AG04450 (cell line): ENCODE measurements at regions not wholly inside any gene's neighbourhood (a gene's known extent, or its start where the extent isn't known, plus 50 kb on each side); places are given as distances from the start of the nearest gene placed in this dataset.

ENCODE experiments used
- CTCF ChIA-PET: fragments of 300-600, 350-600 bp; formaldehyde crosslinking; extraction: SDS; loops from one replicate; lab custom pipeline; 2022; ENCODE audit warnings: antibody characterized with exemption, inconsistent platforms; lab: Charles Lee
- POLR2A ChIA-PET: fragments of 350-600 bp; formaldehyde crosslinking; extraction: SDS; loops from one replicate; lab custom pipeline; 2021; ENCODE audit warnings: antibody characterized with exemption, inconsistent platforms; lab: Yijun Ruan, JAX
- DNase-seq: peaks from one replicate; pipeline ENCODE4 v3.0.0-alpha.2; 2011; ENCODE audit warnings: low read depth, low spot score
- H3K27ac ChIP-seq: one replicate; pipeline ENCODE4 v1.5.1; 2012; ENCODE audit warnings: low read depth, low read length, control low read depth
- H3K27me3 ChIP-seq: one replicate; pipeline ENCODE4 v1.6.0; 2012; ENCODE audit warnings: low read length; ENCODE audit not compliant: control insufficient read depth, insufficient read depth
- H3K4me3 ChIP-seq: 2 replicates; pipeline ENCODE4 v1.5.1; 2011; ENCODE audit warnings: mild to moderate bottlenecking, low read depth, low read length, control low read depth
- H3K9me3 ChIP-seq: 2 replicates; pipeline ENCODE4 v1.5.1; 2012; ENCODE audit warnings: low read length; ENCODE audit not compliant: control insufficient read depth, insufficient read depth
- TF ChIP-seq, protein P1 (sequence below): IDR thresholded peaks from 2 replicates; pipeline ENCODE4 v1.5.1; 2011; ENCODE audit warnings: low read depth, low read length, control low read depth, inconsistent platforms

- Histone ChIP-seq H3K4me3 (no peak overlapping the region), H3K27ac (peak overlapping the region; percentile 60), H3K9me3 (peaks cover 7% of the 10 kb centered on the region), H3K27me3 (no peaks in the 10 kb centered on the region)
- no peak for DNase-seq
- POLR2A ChIA-PET, result interaction anchor here (1.0 to 2.3 kb wide), 5 partner anchors 17 to 318 kb away, joined by 3 to 28 read pairs (median 3); no protein-coding TSS in a partner anchor
- TF ChIP-seq, protein P1, sequence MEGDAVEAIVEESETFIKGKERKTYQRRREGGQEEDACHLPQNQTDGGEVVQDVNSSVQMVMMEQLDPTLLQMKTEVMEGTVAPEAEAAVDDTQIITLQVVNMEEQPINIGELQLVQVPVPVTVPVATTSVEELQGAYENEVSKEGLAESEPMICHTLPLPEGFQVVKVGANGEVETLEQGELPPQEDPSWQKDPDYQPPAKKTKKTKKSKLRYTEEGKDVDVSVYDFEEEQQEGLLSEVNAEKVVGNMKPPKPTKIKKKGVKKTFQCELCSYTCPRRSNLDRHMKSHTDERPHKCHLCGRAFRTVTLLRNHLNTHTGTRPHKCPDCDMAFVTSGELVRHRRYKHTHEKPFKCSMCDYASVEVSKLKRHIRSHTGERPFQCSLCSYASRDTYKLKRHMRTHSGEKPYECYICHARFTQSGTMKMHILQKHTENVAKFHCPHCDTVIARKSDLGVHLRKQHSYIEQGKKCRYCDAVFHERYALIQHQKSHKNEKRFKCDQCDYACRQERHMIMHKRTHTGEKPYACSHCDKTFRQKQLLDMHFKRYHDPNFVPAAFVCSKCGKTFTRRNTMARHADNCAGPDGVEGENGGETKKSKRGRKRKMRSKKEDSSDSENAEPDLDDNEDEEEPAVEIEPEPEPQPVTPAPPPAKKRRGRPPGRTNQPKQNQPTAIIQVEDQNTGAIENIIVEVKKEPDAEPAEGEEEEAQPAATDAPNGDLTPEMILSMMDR, result no peak
- CTCF ChIA-PET, result interaction anchor here (0.8 to 2.5 kb wide), 11 partner anchors 13 to 361 kb away, joined by 3 to 26 read pairs (median 6); no protein-coding TSS in a partner anchor
These were observed 63.5 kb upstream of the OSMR start for GRCh38 chr5:38782180-38782835.

DNA sequence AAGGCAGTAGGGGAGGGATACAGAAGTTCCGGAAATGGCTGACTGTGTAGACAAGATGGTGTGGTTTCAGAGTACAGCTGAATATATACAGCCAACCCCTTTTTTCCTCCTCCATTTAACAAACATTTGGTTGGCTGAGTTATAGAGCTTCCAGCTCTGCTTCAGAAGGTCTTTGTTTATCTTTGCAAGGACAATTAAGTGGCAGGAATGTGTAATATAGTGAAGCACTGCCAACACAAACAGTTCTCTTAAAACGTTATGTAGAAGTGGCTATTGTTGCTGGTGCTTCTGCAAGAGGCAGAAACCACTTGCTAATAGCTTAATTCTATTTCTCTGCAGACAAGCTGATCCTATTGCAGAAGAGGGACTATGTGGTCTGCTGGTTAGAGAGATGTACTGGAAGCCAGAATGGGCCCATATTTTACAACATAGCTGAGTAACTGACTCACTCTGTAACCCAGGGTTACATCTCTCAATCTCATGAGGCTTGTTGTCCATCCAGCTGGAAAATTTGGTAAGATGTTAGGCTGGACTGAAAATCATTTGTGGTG is 62.7 kb upstream of the OSMR start:
- POLR2A ChIA-PET, result interaction anchor here (1.0 to 2.3 kb wide), 5 partner anchors 18 to 319 kb away, joined by 3 to 28 read pairs (median 3); no protein-coding TSS in a partner anchor

GRCh38 chr5:38789134-38789533 is 56.7 kb upstream of the OSMR start:
- Histone ChIP-seq H3K4me3 (no peak overlapping the region), H3K9me3 (peaks cover 7% of the 10 kb centered on the region), H3K27ac (no peak overlapping the region), H3K27me3 (no peaks in the 10 kb centered on the region)
- CTCF ChIA-PET, result no interaction called here
- TF ChIP-seq, protein P1, result no peak
- POLR2A ChIA-PET, result no interaction called here
- no peak for DNase-seq

More for the DNA sequence above, 62.7 kb upstream of the OSMR start:
- TF ChIP-seq, protein P1, result peak; percentile 37
- H3K27ac ChIP-seq, result peak overlapping the region; percentile 77
- DNase-seq, result peak; percentile 83
- peaks cover 7% of the 10 kb centered on the region for H3K9me3 ChIP-seq
- CTCF ChIA-PET, result interaction anchor here (0.8 to 2.5 kb wide), 11 partner anchors 12 to 362 kb away, joined by 3 to 26 read pairs (median 6); no protein-coding TSS in a partner anchor
- no peaks in the 10 kb centered on the region for H3K27me3 ChIP-seq
- no peak overlapping the region for H3K4me3 ChIP-seq

DNA sequence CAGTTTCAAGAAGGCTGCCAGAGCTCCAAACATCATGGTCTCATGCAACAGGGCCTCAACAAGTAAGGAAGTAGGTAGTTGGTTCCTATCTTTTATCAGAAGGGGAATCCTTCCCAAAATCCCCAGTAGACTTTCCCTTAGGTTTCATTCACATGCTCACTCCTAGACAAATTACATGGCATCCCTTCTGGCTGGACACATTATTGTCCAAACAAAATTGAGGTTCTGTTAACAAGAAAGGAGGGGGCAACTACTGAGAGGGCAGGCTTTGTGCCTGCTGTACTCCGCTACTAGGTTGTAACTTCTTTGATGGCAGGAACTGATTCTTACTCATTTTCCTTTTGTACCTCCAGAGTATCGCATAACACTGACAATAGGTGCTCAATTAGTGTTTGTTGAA is 56.0 kb upstream of the OSMR start:
- Histone ChIP-seq H3K27me3 (no peaks in the 10 kb centered on the region), H3K9me3 (peaks cover 7% of the 10 kb centered on the region), H3K27ac (no peak overlapping the region), H3K4me3 (no peak overlapping the region)
- TF ChIP-seq, protein P1, result no peak
- DNase-seq, result no peak
- CTCF ChIA-PET, result no interaction called here
- POLR2A ChIA-PET, result no interaction called here

- no peak overlapping the region for H3K27ac ChIP-seq
- no peaks in the 10 kb centered on the region for H3K27me3 ChIP-seq
- no peak overlapping the region for H3K4me3 ChIP-seq
- TF ChIP-seq, protein P1, result no peak
- H3K9me3 ChIP-seq, result peaks cover 7% of the 10 kb centered on the region
- no peak for DNase-seq
- CTCF ChIA-PET, result no interaction called here
- POLR2A ChIA-PET, result no interaction called here
These were observed 55.5 kb upstream of the OSMR start for GRCh38 chr5:38790268-38790667.
